ENCODE measurements at regions not wholly inside any gene's neighbourhood (a gene's known extent, or its start where the extent isn't known, plus 50 kb on each side); places are given as distances from the start of the nearest gene placed in this dataset.
A peak's percentile ranks its signal among the peaks of the same experiment; 100 is the strongest.

DNA sequence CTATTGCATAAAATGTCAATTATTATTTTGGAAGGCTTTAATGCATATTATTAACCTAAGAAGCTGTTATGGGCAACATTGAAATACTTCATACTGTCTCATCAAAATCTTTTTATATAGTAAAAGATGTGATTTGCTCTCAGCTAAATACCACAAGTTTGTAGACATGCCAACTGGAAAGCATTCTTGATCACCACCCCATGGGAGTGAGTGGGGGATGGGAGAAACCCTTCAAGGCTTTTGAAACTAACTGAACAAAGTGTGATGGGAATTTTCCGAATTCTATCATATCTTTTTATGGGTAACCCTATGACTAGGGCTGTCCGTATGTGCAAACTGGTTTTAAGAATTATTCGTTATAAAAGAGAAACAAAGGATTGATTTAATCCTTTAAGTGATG lies 377.3 kb upstream of the JAG1 start:
- no peak overlapping the region for H3K27ac ChIP-seq (ENCODE audit: low read length, poor library complexity, severe bottlenecking)
- H3K9ac ChIP-seq (ENCODE audit: low read length), result no peak overlapping the region
- no peak overlapping the region for H3K23ac ChIP-seq (ENCODE audit: low read length in 2 of 2)
- no peak overlapping the region for H4K8ac ChIP-seq (ENCODE audit: low read length)
- H3K14ac ChIP-seq (ENCODE audit: low read length in 2 of 2), result no peak overlapping the region
- peaks cover 2% of the 10 kb centered on the region for H3K4me1 ChIP-seq (ENCODE audit: control insufficient read depth, insufficient read depth, low read depth, low read length)
- no peak for DNase-seq
- no peak overlapping the region for H3K18ac ChIP-seq (ENCODE audit: low read depth in 1 of 2, low read length in 2 of 2)
- no peak overlapping the region for H2AFZ ChIP-seq (ENCODE audit: low read depth, low read length)
- no peak overlapping the region for H2BK5ac ChIP-seq (ENCODE audit: low read depth, low read length, poor library complexity, severe bottlenecking)
- no peak overlapping the region for H3K4me3 ChIP-seq (ENCODE audit: insufficient read depth in 1 of 2, low read depth in 1 of 2, low read length in 2 of 2)
- no peak overlapping the region for H4K91ac ChIP-seq (ENCODE audit: low read length)
- no peaks in the 10 kb centered on the region for H3K36me3 ChIP-seq (ENCODE audit: control insufficient read depth in 1 of 2, insufficient read depth in 2 of 2, low read depth in 1 of 2, low read length in 2 of 2)
- H3K27me3 ChIP-seq (ENCODE audit: control insufficient read depth in 1 of 2, insufficient read depth in 1 of 2, low read length in 2 of 2), result no peaks in the 10 kb centered on the region
- H3K9me3 ChIP-seq (ENCODE audit: control insufficient read depth, low read length), result no peaks in the 10 kb centered on the region
- no peak overlapping the region for H2BK120ac ChIP-seq (ENCODE audit: low read depth, low read length)
- H3K4me2 ChIP-seq (ENCODE audit: low read length, poor library complexity, severe bottlenecking), result no peak overlapping the region
- no peaks in the 10 kb centered on the region for H3K79me1 ChIP-seq (replicated peaks; ENCODE audit: low read length, poor library complexity, severe bottlenecking)
- no peak overlapping the region for H2BK15ac ChIP-seq (ENCODE audit: low read depth, poor library complexity, severe bottlenecking)
- H3K4ac ChIP-seq (ENCODE audit: low read depth in 1 of 2, low read length in 2 of 2), result no peak overlapping the region
- 96% methylated on average over 2 of the region's 3 CpGs for WGBS
- H2AK5ac ChIP-seq (ENCODE audit: low read length, severe bottlenecking), result no peak overlapping the region
- no peak overlapping the region for H2BK12ac ChIP-seq (ENCODE audit: low read length in 2 of 2)

DNA sequence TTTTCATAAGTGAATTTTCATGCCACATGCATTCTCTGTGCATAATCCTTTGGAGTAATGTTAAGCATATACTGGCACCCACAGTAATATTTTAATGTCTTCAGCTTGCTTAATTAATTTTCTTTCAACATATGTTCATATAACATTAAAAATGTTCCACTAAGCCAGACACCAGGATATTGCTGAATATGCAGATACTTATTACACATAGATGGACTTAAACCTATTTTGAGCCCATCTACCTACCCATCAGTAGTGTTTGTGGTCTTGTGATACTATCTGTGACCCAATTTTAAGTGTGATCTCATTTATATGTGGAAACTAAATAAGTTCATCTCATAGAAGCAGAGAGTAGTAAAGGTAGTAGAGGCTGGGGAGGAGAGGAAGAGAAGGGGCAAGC lies 379.5 kb upstream of the JAG1 start:
- H3K27me3 ChIP-seq (ENCODE audit: control insufficient read depth in 1 of 2, insufficient read depth in 1 of 2, low read length in 2 of 2), result no peaks in the 10 kb centered on the region
- H3K9ac ChIP-seq (ENCODE audit: low read length), result no peak overlapping the region
- no peak overlapping the region for H3K4me2 ChIP-seq (ENCODE audit: low read length, poor library complexity, severe bottlenecking)
- no peak overlapping the region for H2AK5ac ChIP-seq (ENCODE audit: low read length, severe bottlenecking)
- H3K14ac ChIP-seq (ENCODE audit: low read length in 2 of 2), result no peak overlapping the region
- no peak overlapping the region for H2BK5ac ChIP-seq (ENCODE audit: low read depth, low read length, poor library complexity, severe bottlenecking)
- no peak overlapping the region for H3K27ac ChIP-seq (ENCODE audit: low read length, poor library complexity, severe bottlenecking)
- DNase-seq, result no peak
- no peak overlapping the region for H3K18ac ChIP-seq (ENCODE audit: low read depth in 1 of 2, low read length in 2 of 2)
- no peak overlapping the region for H2BK120ac ChIP-seq (ENCODE audit: low read depth, low read length)
- no peak overlapping the region for H4K91ac ChIP-seq (ENCODE audit: low read length)
- no peaks in the 10 kb centered on the region for H3K79me1 ChIP-seq (replicated peaks; ENCODE audit: low read length, poor library complexity, severe bottlenecking)
- H2AFZ ChIP-seq (ENCODE audit: low read depth, low read length), result no peak overlapping the region
- no peaks in the 10 kb centered on the region for H3K9me3 ChIP-seq (ENCODE audit: control insufficient read depth, low read length)
- H4K8ac ChIP-seq (ENCODE audit: low read length), result no peak overlapping the region
- H2BK15ac ChIP-seq (ENCODE audit: low read depth, poor library complexity, severe bottlenecking), result no peak overlapping the region
- no peaks in the 10 kb centered on the region for H3K36me3 ChIP-seq (ENCODE audit: control insufficient read depth in 1 of 2, insufficient read depth in 2 of 2, low read depth in 1 of 2, low read length in 2 of 2)
- H3K23ac ChIP-seq (ENCODE audit: low read length in 2 of 2), result no peak overlapping the region
- H3K4me1 ChIP-seq (ENCODE audit: control insufficient read depth, insufficient read depth, low read depth, low read length), result peaks cover 2% of the 10 kb centered on the region
- no peak overlapping the region for H3K4ac ChIP-seq (ENCODE audit: low read depth in 1 of 2, low read length in 2 of 2)
- H3K4me3 ChIP-seq (ENCODE audit: insufficient read depth in 1 of 2, low read depth in 1 of 2, low read length in 2 of 2), result no peak overlapping the region
- H2BK12ac ChIP-seq (ENCODE audit: low read length in 2 of 2), result no peak overlapping the region

DNA sequence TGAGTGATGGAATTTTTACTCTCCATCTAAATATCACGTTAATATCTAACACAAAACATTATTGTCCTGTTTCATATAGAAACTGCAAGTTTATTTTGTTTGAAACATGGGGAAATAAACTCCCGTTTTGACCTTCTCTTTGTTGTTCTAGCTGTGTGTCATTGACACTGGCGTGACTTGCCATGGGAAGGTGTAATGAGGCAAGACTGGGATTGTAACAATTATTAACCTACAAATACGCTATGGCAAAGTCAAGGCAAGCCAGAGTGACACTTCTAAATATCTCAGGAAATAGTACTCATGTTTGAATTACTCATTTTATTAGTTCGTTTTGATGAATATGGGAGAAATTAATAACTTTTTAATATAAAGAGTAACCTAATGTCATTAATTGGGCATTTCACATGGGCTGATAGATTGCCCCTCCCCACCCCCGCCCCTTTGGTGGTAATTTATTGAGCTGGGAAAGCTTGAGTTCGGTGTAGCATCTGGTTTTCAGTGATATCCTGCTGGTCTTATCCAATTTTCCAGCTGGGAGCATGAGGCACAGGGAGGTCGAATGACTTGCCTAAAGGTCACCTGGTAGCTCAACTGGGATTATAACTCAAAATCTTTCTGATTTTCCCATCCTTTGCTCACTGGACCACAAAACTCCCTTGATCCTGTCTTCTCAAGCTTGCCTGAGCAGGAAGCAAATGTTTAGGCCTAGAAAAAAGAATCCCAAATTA lies 380.6 kb upstream of the JAG1 start:
- Histone ChIP-seq H3K4me1 (ENCODE audit: control insufficient read depth, insufficient read depth, low read depth, low read length) (peaks cover 2% of the 10 kb centered on the region), H3K27ac (ENCODE audit: low read length, poor library complexity, severe bottlenecking) (peak overlapping the region; percentile 62), H2AFZ (ENCODE audit: low read depth, low read length) (no peak overlapping the region), H2AK5ac (ENCODE audit: low read length, severe bottlenecking) (no peak overlapping the region), H3K4me3 (ENCODE audit: insufficient read depth in 1 of 2, low read depth in 1 of 2, low read length in 2 of 2) (no peak overlapping the region), H3K79me1 (replicated peaks; ENCODE audit: low read length, poor library complexity, severe bottlenecking) (no peaks in the 10 kb centered on the region), H4K91ac (ENCODE audit: low read length) (no peak overlapping the region), H3K9me3 (ENCODE audit: control insufficient read depth, low read length) (no peaks in the 10 kb centered on the region), H2BK120ac (ENCODE audit: low read depth, low read length) (no peak overlapping the region), H4K8ac (ENCODE audit: low read length) (no peak overlapping the region), H3K23ac (ENCODE audit: low read length in 2 of 2) (no peak overlapping the region), H3K4ac (ENCODE audit: low read depth in 1 of 2, low read length in 2 of 2) (no peak overlapping the region), H2BK5ac (ENCODE audit: low read depth, low read length, poor library complexity, severe bottlenecking) (no peak overlapping the region), H2BK15ac (ENCODE audit: low read depth, poor library complexity, severe bottlenecking) (no peak overlapping the region), H3K18ac (ENCODE audit: low read depth in 1 of 2, low read length in 2 of 2) (no peak overlapping the region), H3K36me3 (ENCODE audit: control insufficient read depth in 1 of 2, insufficient read depth in 2 of 2, low read depth in 1 of 2, low read length in 2 of 2) (no peaks in the 10 kb centered on the region), H3K4me2 (ENCODE audit: low read length, poor library complexity, severe bottlenecking) (peak overlapping the region; percentile 58), H3K9ac (ENCODE audit: low read length) (no peak overlapping the region), H3K14ac (ENCODE audit: low read length in 2 of 2) (no peak overlapping the region), H2BK12ac (ENCODE audit: low read length in 2 of 2) (no peak overlapping the region), H3K27me3 (ENCODE audit: control insufficient read depth in 1 of 2, insufficient read depth in 1 of 2, low read length in 2 of 2) (no peaks in the 10 kb centered on the region)
- 72% methylated on average over 4 of the region's 8 CpGs for WGBS
- no peak for DNase-seq

DNA sequence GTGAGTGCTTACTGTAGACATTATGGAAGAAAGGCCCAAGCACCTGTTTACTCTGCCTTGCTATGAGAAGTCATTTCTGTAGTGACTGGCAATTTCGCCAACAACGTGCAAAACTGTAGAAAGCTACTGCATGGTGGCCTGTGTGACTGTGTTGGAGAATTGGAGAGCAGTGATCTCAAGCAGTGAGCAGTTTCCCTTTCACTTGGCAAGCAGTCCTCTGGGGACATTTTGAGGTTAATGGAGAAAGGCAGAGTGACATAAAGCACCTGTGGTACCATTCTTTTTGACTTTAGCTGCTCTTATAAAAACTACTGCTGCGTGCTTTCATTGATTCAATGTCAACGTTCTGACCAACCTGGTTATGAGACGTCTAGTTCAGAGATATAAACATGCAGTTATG lies 382.6 kb upstream of the JAG1 start:
- WGBS, result 88% methylated on average over 5 of the region's 5 CpGs
- H3K4ac ChIP-seq (ENCODE audit: low read depth in 1 of 2, low read length in 2 of 2), result no peak overlapping the region
- H3K79me1 ChIP-seq (replicated peaks; ENCODE audit: low read length, poor library complexity, severe bottlenecking), result no peaks in the 10 kb centered on the region
- no peak for DNase-seq
- H3K27me3 ChIP-seq (ENCODE audit: control insufficient read depth in 1 of 2, insufficient read depth in 1 of 2, low read length in 2 of 2), result no peaks in the 10 kb centered on the region
- H2BK5ac ChIP-seq (ENCODE audit: low read depth, low read length, poor library complexity, severe bottlenecking), result no peak overlapping the region
- no peak overlapping the region for H4K8ac ChIP-seq (ENCODE audit: low read length)
- H2BK120ac ChIP-seq (ENCODE audit: low read depth, low read length), result no peak overlapping the region
- H3K4me2 ChIP-seq (ENCODE audit: low read length, poor library complexity, severe bottlenecking), result no peak overlapping the region
- peak overlapping the region; percentile 27 for H2AK5ac ChIP-seq (ENCODE audit: low read length, severe bottlenecking)
- H3K4me3 ChIP-seq (ENCODE audit: insufficient read depth in 1 of 2, low read depth in 1 of 2, low read length in 2 of 2), result no peak overlapping the region
- H3K23ac ChIP-seq (ENCODE audit: low read length in 2 of 2), result no peak overlapping the region
- no peak overlapping the region for H3K14ac ChIP-seq (ENCODE audit: low read length in 2 of 2)
- no peak overlapping the region for H3K27ac ChIP-seq (ENCODE audit: low read length, poor library complexity, severe bottlenecking)
- H3K36me3 ChIP-seq (ENCODE audit: control insufficient read depth in 1 of 2, insufficient read depth in 2 of 2, low read depth in 1 of 2, low read length in 2 of 2), result no peaks in the 10 kb centered on the region
- no peak overlapping the region for H3K9ac ChIP-seq (ENCODE audit: low read length)
- no peak overlapping the region for H2AFZ ChIP-seq (ENCODE audit: low read depth, low read length)
- no peaks in the 10 kb centered on the region for H3K9me3 ChIP-seq (ENCODE audit: control insufficient read depth, low read length)
- H3K4me1 ChIP-seq (ENCODE audit: control insufficient read depth, insufficient read depth, low read depth, low read length), result peaks cover 2% of the 10 kb centered on the region
- no peak overlapping the region for H2BK12ac ChIP-seq (ENCODE audit: low read length in 2 of 2)
- H3K18ac ChIP-seq (ENCODE audit: low read depth in 1 of 2, low read length in 2 of 2), result no peak overlapping the region
- no peak overlapping the region for H2BK15ac ChIP-seq (ENCODE audit: low read depth, poor library complexity, severe bottlenecking)
- no peak overlapping the region for H4K91ac ChIP-seq (ENCODE audit: low read length)

Measured in mesenchymal stem cell (in vitro differentiated cells and primary cell).